GM18508 (cell line): ENCODE measurements at regions not wholly inside any gene's neighbourhood (a gene's known extent, or its start where the extent isn't known, plus 50 kb on each side); places are given as distances from the start of the nearest gene placed in this dataset.
"Not testable (repeated sequence)": the region's sequence is repeated elsewhere in the genome, so short reads cannot be mapped to it uniquely, and the experiment has no call there.

ENCODE experiments used
- ATAC-seq: cut with Tn5 transposase; IDR thresholded peaks from one replicate; pipeline ENCODE4 v1.9.1; 2021; ENCODE audit warnings: moderate number of reproducible peaks; ENCODE audit not compliant: insufficient read depth, unreplicated experiment

- ATAC-seq = no peak
Observed at GRCh38 chr20:29410806-29411457, 1846.5 kb upstream of the DEFB115 start.

GRCh38 chr20:29411458-29411820, 1846.0 kb upstream of the DEFB115 start:
- not testable (repeated sequence) for ATAC-seq

DNA sequence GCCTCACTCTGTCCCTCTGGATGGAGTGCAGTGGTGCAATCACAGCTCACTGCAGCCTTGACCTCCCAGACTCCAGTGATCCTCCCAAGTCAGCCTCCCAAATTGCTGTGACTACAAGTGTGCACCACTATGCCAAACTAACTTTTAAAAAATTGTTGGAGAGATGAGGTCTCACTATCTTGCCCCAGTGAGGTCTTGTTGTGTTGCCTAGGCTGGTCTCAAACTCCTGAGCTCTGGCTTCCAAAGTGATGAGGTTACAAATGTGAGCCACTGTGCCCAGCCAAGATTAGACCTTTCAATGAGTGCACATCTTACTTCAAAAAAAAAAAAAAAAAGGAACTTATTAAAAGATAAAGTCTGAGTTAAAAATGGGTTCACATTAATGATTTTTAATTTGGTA, 1838.1 kb upstream of the DEFB115 start:
- ATAC-seq = no peak

- ATAC-seq = no peak
Observed at GRCh38 chr20:29427201-29428060, 1830.0 kb upstream of the DEFB115 start.

GRCh38 chr20:29430531-29430930, 1826.9 kb upstream of the DEFB115 start:
- ATAC-seq = no peak

- ATAC-seq = not testable (repeated sequence)
Observed at GRCh38 chr20:29440721-29441120, 1816.7 kb upstream of the DEFB115 start.

GRCh38 chr20:29443206-29443781, 1814.2 kb upstream of the DEFB115 start:
- not testable (repeated sequence) for ATAC-seq

DNA sequence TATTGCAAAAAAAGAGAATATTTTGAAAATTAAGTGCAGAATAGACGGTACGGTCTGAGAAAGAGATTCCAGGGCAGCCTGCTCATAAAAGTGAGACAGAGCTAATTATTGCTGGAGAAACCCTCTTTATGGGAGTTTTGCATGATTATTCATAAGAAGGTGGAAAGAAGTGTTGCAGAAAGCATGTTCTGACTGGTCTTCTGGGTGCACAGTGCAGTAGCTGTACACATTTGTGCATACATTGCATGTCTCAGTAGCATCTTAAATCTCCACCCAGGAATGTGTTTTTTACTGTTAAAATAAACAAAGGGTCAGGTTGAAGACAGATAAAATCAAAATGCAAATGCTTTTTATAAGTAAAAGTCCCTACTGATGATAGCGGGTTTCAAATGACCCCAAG, 1813.6 kb upstream of the DEFB115 start:
- ATAC-seq = peak; percentile 92

DNA sequence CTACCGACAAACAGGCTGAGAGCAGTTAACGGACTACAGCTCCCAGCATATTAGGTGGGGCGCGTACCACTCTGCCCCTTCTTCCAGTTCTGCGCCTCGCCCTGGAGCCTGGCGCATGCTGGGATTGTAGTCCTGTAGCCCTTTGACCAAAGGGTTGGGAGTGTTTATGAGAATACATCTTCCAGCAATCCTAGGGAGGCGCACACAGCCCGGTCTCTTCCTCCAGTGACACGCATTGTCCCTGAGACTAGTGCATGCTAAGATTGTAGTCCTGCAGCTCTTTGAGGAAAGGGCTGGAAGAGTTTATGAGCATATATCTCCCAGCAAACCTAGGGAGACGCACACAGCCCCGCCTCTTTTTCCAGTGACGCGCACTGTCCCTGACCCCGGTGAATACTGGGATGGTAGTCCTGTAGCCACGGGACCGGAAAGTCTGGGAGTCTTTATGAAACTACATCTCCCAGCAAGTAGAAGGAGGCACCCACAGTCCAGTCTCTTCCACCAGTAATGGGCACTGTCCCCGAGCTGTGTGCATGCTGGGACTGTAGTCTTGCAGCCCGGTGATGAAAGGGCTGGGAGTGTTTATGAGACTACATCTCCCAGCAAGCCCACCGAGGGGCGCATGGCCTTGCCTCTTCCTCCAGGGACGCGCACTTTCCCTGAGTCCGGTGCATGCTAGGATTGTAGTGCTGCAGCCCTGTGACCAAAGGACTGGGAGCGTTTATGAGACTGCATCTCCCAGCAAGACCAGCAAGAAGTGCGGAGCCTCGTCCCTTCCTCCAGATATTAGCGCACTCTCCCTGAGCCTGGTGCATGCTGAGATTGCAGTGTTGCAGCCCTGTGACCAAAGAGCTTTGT, 1812.2 kb upstream of the DEFB115 start:
- ATAC-seq = not testable (repeated sequence)

DNA sequence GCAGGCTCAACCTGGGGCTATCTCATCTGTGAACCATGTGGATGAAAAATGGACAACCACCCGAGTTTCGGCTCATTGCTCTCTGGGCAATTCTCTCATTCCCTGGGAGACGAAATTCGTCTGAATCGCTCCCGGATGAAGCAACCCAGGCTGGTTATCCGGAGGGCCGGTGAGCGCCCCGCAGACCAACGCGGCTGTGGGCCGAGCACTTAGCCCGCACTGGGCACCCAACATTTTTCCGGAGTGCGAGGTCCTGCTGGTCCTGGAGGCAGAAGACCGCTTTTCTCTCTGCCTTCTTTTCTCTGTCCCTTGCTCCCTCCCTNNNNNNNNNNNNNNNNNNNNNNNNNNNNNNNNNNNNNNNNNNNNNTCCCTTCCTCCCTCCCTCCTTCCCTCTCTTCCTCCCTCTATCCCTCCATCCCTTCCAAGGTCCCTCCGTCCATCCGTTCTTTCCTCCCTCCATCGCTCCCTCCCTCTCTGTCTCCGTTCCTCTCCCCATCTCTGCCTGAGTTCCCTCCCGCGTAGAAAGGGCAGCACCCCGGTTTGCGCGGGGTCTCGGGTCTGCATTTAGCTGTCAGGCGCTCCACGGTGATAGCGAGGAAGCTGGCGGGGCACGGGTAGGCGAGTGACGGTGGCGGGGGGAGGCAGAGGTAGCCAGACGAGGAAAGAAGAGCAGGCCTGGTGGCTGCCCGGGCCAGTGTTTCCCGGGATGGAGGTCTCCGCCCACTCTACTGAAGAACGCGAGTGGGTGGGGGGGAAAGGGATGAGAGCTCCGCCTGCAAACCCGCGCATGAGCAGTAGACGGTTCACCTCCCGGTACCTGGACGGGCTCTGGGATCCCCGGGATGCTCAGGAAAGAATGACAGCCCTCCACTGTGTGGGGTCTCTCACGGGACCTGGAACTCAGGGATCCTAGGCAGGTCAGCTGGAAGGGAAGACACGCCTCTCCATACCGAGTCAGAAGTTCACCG, 1809.7 kb upstream of the DEFB115 start:
- not testable (repeated sequence) for ATAC-seq

GRCh38 chr20:29448806-29449470, 1808.5 kb upstream of the DEFB115 start:
- no peak for ATAC-seq

DNA sequence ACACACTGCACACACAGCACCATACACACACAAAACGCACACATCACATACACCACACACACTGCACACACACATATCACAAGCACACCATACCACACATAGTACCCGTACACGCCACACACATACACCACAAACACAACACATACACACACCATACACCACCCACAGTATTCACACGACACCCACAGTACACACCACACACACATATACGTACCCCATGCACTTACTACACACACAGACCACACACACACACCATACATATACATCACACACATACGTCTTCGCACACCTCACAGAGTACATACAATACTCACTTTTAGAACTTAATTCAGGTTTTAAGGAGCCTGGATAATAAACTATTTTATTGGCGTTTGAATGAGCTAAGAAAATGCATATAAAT, 1805.3 kb upstream of the DEFB115 start:
- ATAC-seq = no peak

- ATAC-seq = not testable (repeated sequence)
Observed at GRCh38 chr20:29456987-29457693, 1800.3 kb upstream of the DEFB115 start.

DNA sequence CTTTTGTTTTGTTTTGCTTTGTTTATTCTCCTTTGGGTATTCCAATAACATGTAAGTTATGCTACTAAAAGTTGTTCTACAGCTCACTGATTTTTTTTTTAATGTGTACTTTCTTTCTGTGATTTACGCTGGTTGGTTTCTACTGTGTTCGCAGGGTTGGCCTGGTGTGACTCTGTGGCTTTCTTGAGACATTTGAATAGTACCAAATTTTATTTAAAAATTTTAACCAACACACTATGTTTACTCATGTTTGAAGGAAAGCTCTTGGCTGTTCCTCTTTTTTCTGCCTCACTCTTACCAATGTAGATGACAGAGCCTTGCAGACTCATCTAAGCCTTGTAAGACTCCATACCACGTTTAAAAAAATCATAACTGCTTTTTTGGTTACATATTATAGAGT, 1784.9 kb upstream of the DEFB115 start:
- ATAC-seq = no peak

DNA sequence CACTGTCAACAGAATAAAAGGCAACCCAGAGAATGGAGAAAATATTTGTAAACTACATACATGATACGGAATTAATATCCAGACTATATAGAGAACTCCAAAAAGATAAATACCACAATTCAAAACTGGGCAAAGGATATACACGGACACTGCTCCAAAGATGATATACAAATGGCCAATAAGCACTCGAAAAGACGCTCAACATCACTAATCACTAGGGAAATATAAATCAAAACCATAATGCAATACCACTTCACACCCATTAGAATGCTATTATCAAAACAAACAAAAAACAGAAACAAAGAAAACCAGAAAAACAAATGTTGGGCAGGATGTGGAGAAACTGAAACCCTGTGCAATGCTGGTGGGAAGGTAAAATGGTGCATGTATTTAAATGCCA, 1764.6 kb upstream of the DEFB115 start:
- ATAC-seq = not testable (repeated sequence)

DNA sequence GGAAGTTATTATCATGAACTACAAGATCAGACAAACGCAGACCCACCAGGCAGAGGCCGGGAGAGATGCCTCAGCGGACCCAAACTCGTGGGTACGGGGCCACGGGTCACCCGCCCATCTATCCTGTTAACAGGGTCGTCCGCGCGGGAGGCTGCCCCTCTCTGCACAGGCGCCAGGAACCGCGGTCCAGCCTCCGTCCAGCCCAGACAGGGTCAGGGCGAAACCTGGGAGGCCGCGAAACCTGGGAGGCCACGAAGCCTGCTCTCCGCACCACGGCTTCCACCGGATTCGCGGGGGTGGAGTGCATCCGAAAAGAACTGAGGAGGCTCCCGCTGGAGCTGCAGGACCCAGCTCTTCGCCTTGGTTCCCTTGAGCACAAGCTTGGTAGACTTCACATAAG, 1760.7 kb upstream of the DEFB115 start:
- not testable (repeated sequence) for ATAC-seq

- no peak for ATAC-seq
Observed at GRCh38 chr20:29497261-29497671, 1760.2 kb upstream of the DEFB115 start.

- not testable (repeated sequence) for ATAC-seq
Observed at GRCh38 chr20:29497684-29498083, 1759.8 kb upstream of the DEFB115 start.
